IMR-90 (cell line): ENCODE measurements at regions not wholly inside any gene's neighbourhood (a gene's known extent, or its start where the extent isn't known, plus 50 kb on each side); places are given as distances from the start of the nearest gene placed in this dataset.

Source experiments
- ATAC-seq: fragments of 200-7000 bp; cut with Tn5 transposase; 2 replicates; pipeline ENCODE4 v1.9.1; 2020; ENCODE audit warnings: low read depth, mild to moderate bottlenecking, moderate library complexity
- BruUV-seq: library from RNA; stranded (reverse); fragments of 400-500 nt; replicated peaks from 2 replicates; lab custom pipeline; 2021; lab: Mats Ljungman, UMichigan
- CTCF ChIA-PET: fragments of 300-600 bp; formaldehyde crosslinking; extraction: SDS; loops from one replicate; lab custom pipeline; 2021; ENCODE audit warnings: antibody characterized with exemption; lab: Yijun Ruan, JAX
- POLR2A ChIA-PET: fragments of 300-600 bp; sonication (Branson Sonifier 250); formaldehyde crosslinking; loops from one replicate; lab custom pipeline; 2022; ENCODE audit warnings: antibody characterized with exemption; ENCODE audit not compliant: unreplicated experiment; lab: Charles Lee
- DNase-seq: peaks from one replicate; pipeline ENCODE4 v3.0.0; 2013
- H2AFZ ChIP-seq: replicated peaks from 2 replicates; pipeline ENCODE3; 2013; ENCODE audit warnings: low read length, mild to moderate bottlenecking; ENCODE audit not compliant: poor library complexity
- H2AK5ac ChIP-seq: 2 replicates; pipeline ENCODE4 v1.6.1; 2013; ENCODE audit warnings: low read depth, low read length, inconsistent platforms
- H2AK9ac ChIP-seq: replicated peaks from 2 replicates; pipeline ENCODE3; 2013; ENCODE audit warnings: mild to moderate bottlenecking, low read depth, low read length, moderate library complexity; ENCODE audit not compliant: poor library complexity
- H2BK120ac ChIP-seq: 2 replicates; pipeline ENCODE4 v1.6.1; 2013; ENCODE audit warnings: low read depth, low read length, inconsistent platforms
- H2BK15ac ChIP-seq: 3 replicates; pipeline ENCODE4 v1.6.1; 2013; ENCODE audit warnings: low read depth, low read length, inconsistent platforms
- H2BK20ac ChIP-seq: 2 replicates; pipeline ENCODE4 v1.6.1; 2013; ENCODE audit warnings: low read depth, mild to moderate bottlenecking, inconsistent platforms, low read length, moderate library complexity
- H2BK5ac ChIP-seq: 2 replicates; pipeline ENCODE4 v1.6.1; 2013; ENCODE audit warnings: mild to moderate bottlenecking, low read depth, low read length, inconsistent platforms; ENCODE audit not compliant: poor library complexity, severe bottlenecking
- H3K14ac ChIP-seq: replicated peaks from 2 replicates; pipeline ENCODE4 v1.6.1; 2013; ENCODE audit warnings: low read depth, low read length, inconsistent platforms
- H3K18ac ChIP-seq: 2 replicates; pipeline ENCODE4 v1.6.1; 2013; ENCODE audit warnings: low read depth, low read length, control low read depth
- H3K23ac ChIP-seq: 2 replicates; pipeline ENCODE4 v1.6.1; 2013; ENCODE audit warnings: low read depth, low read length, inconsistent platforms
- H3K27ac ChIP-seq: 2 replicates; pipeline ENCODE4 v1.5.1; 2013; ENCODE audit warnings: mild to moderate bottlenecking, control low read depth, low read length; ENCODE audit not compliant: insufficient read depth
- H3K27me3 ChIP-seq: 2 replicates; pipeline ENCODE4 v1.6.1; 2013; ENCODE audit warnings: low read length; ENCODE audit not compliant: control insufficient read depth, insufficient read depth
- H3K36me3 ChIP-seq: 2 replicates; pipeline ENCODE4 v1.6.1; 2013; ENCODE audit warnings: low read length, mixed read lengths; ENCODE audit not compliant: control insufficient read depth, insufficient read depth
- H3K4ac ChIP-seq: 2 replicates; pipeline ENCODE4 v1.6.1; 2013; ENCODE audit warnings: low read depth, low read length, inconsistent platforms
- H3K4me1 ChIP-seq: 2 replicates; pipeline ENCODE4 v1.6.1; 2013; ENCODE audit warnings: low read length, mixed read lengths; ENCODE audit not compliant: control insufficient read depth, insufficient read depth
- H3K4me2 ChIP-seq: 2 replicates; pipeline ENCODE4 v1.6.1; 2013; ENCODE audit warnings: low read depth, mild to moderate bottlenecking, control low read depth, low read length, moderate library complexity
- H3K4me3 ChIP-seq: 2 replicates; pipeline ENCODE4 v1.5.1; 2013; ENCODE audit warnings: low read depth, mild to moderate bottlenecking, control low read depth, low read length, moderate library complexity; ENCODE audit not compliant: insufficient read depth
- H3K56ac ChIP-seq: 2 replicates; pipeline ENCODE4 v1.6.1; 2013; ENCODE audit warnings: low read length, inconsistent platforms; ENCODE audit not compliant: insufficient read depth; ENCODE audit errors: extremely low read depth
- H3K79me1 ChIP-seq, 2 experiments: 2 replicates each; pipeline ENCODE4 v1.6.1; 2013; ENCODE audit warnings: low read length in 2 of 2, inconsistent platforms in 1 of 2, low read depth in 1 of 2
- H3K9ac ChIP-seq: 2 replicates; pipeline ENCODE4 v1.6.1; 2013; ENCODE audit warnings: low read depth, low read length, control low read depth
- H3K9me1 ChIP-seq: 2 replicates; pipeline ENCODE4 v1.6.1; 2013; ENCODE audit warnings: low read length, inconsistent platforms; ENCODE audit not compliant: insufficient read depth
- H3K9me3 ChIP-seq: 2 replicates; pipeline ENCODE4 v1.6.1; 2013; ENCODE audit warnings: low read length; ENCODE audit not compliant: control insufficient read depth, insufficient read depth
- H4K20me1 ChIP-seq: 2 replicates; pipeline ENCODE4 v1.6.1; 2013; ENCODE audit warnings: low read length, inconsistent platforms; ENCODE audit not compliant: insufficient read depth
- H4K5ac ChIP-seq: 2 replicates; pipeline ENCODE4 v1.6.1; 2013; ENCODE audit warnings: mild to moderate bottlenecking, low read depth, low read length, control low read depth
- H4K8ac ChIP-seq, 2 experiments: 2 replicates each; pipeline ENCODE4 v1.6.1; 2013; ENCODE audit warnings: low read depth in 2 of 2, low read length in 2 of 2, control low read depth in 1 of 2, inconsistent platforms in 1 of 2
- H4K91ac ChIP-seq: 2 replicates; pipeline ENCODE4 v1.6.1; 2013; ENCODE audit warnings: low read depth, low read length, inconsistent platforms; ENCODE audit not compliant: insufficient read depth
- BHLHE40 ChIP-seq: fragments of 150-350 bp; IDR thresholded peaks from 2 replicates; pipeline ENCODE4 v1.6.1; 2016; ENCODE audit warnings: mild to moderate bottlenecking, low read depth, low read length
- CEBPB ChIP-seq: IDR thresholded peaks from 2 replicates; pipeline ENCODE4 v1.6.1; 2012; ENCODE audit warnings: low read depth, low read length, improper control_type of control experiment
- CHD1 ChIP-seq: IDR thresholded peaks from 2 replicates; pipeline ENCODE4 v1.6.1; 2012; ENCODE audit warnings: low read depth, low read length, improper control_type of control experiment
- CTCF ChIP-seq: conservative IDR thresholded peaks from 2 replicates; pipeline ENCODE4 v1.5.1; 2012; ENCODE audit warnings: mild to moderate bottlenecking, low read depth, low read length, improper control_type of control experiment
- FOS ChIP-seq: fragments of 150-350 bp; IDR thresholded peaks from 2 replicates; pipeline ENCODE4 v1.6.1; 2016; ENCODE audit warnings: low read depth, low read length
- MAFK ChIP-seq: IDR thresholded peaks from 2 replicates; pipeline ENCODE4 v1.6.1; 2012; ENCODE audit warnings: low read depth, low read length, improper control_type of control experiment
- MXI1 ChIP-seq: IDR thresholded peaks from 2 replicates; pipeline ENCODE4 v1.6.1; 2012; ENCODE audit warnings: low read depth, mild to moderate bottlenecking, low read length, moderate library complexity, borderline replicate concordance
- NFE2L2 ChIP-seq: fragments of 150-350 bp; IDR thresholded peaks from 2 replicates; pipeline ENCODE4 v1.6.1; 2016; ENCODE audit warnings: low read depth, mild to moderate bottlenecking, low read length
- RAD21 ChIP-seq: IDR thresholded peaks from 2 replicates; pipeline ENCODE4 v1.6.1; 2012; ENCODE audit warnings: low read length, improper control_type of control experiment
- RCOR1 ChIP-seq: IDR thresholded peaks from 2 replicates; pipeline ENCODE4 v1.6.1; 2012; ENCODE audit warnings: mild to moderate bottlenecking, low read length, improper control_type of control experiment; ENCODE audit not compliant: insufficient replicate concordance
- RFX5 ChIP-seq: IDR thresholded peaks from 2 replicates; pipeline ENCODE4 v1.8.0; 2012; ENCODE audit warnings: low read depth, mild to moderate bottlenecking, low read length, moderate library complexity
- WGBS, 2 experiments: methylation state at CpG; one replicate each; pipeline versions ENCODE4 v1.1.5 to v1.1.7; 2013; ENCODE audit warnings: missing lambda C conversion rate in 2 of 2; ENCODE audit not compliant: insufficient read length in 1 of 2; ENCODE audit errors: extremely low coverage in 2 of 2; 5-methylcytosine and 5-hydroxymethylcytosine counted together
- dilution Hi-C: fragments of 300-500 bp; cut with HindIII; formaldehyde crosslinking; loops from one replicate; pipeline ENCODE4 v1.14.3; 2018; ENCODE audit warnings: low sequenced_read_pairs; ENCODE audit not compliant: unreplicated experiment
- in situ Hi-C: fragments of 300-500 bp; cut with MboI; formaldehyde crosslinking; loops from 3 replicates; pipeline ENCODE4 v1.14.3; 2019; ENCODE audit warnings: low sequenced_read_pairs, inconsistent platforms, mixed read lengths
- intact Hi-C: fragments of 100-400 bp; cut with micrococcal nuclease; formaldehyde crosslinking; loops from 2 replicates; pipeline ENCODE4 v1.10.0; 2022

- Histone ChIP-seq H3K27me3 (no peaks in the 10 kb centered on the region; the same call in 1 of the 2 replicates), H3K4me3 (no peak overlapping the region), H2AK9ac (no peak overlapping the region), H3K14ac (no peak overlapping the region), H3K18ac (no peak overlapping the region), H2AFZ (no peak overlapping the region), H2AK5ac (no peak overlapping the region), H2BK20ac (no peak overlapping the region), H4K20me1 (no peaks in the 10 kb centered on the region), H4K91ac (no peak overlapping the region), H4K5ac (no peak overlapping the region), H3K9me3 (peaks cover 6% of the 10 kb centered on the region), H3K9ac (no peak overlapping the region), H2BK5ac (no peak overlapping the region), H2BK120ac (no peak overlapping the region), H3K4me2 (no peak overlapping the region), H4K8ac (no peak overlapping the region), H3K4me1 (no peaks in the 10 kb centered on the region), H2BK15ac (no peak overlapping the region), H3K79me1 (no peaks in the 10 kb centered on the region), H3K9me1 (no peaks in the 10 kb centered on the region), H3K36me3 (no peaks in the 10 kb centered on the region), H3K4ac (no peak overlapping the region), H3K27ac (no peak overlapping the region), H3K23ac (no peak overlapping the region), H3K56ac (no peak overlapping the region)
- TF ChIP-seq CEBPB (no peak), MAFK (no peak), CTCF (no peak), FOS (no peak), MXI1 (no peak), RCOR1 (no peak), RFX5 (no peak), NFE2L2 (no peak), RAD21 (no peak), CHD1 (no peak), BHLHE40 (no peak)
- no TSS peak for BruUV-seq
- in situ Hi-C loops (no loop called here), dilution Hi-C loops (no loop called here), intact Hi-C loops (no loop called here)
- DNase-seq, result no peak
- 86% methylated on average over 2 of the region's 3 CpGs; no CpG with 5 or more reads in 1 of the 2 experiments for WGBS, 2 experiments
- ChIA-PET CTCF (no interaction called here), POLR2A (no interaction called here)
- no peak for ATAC-seq
Measured at GRCh38 chrX:40277672-40278071, 179.9 kb upstream of the BCOR start.
